NB4 (cell line): ENCODE measurements at regions not wholly inside any gene's neighbourhood (a gene's known extent, or its start where the extent isn't known, plus 50 kb on each side); places are given as distances from the start of the nearest gene placed in this dataset.
"Not testable (repeated sequence)": the region's sequence is repeated elsewhere in the genome, so short reads cannot be mapped to it uniquely, and the experiment has no call there.

Experiments
- MAX ChIP-seq: IDR thresholded peaks from 2 replicates; pipeline ENCODE4 v1.6.1; 2011; ENCODE audit warnings: low read depth, low read length
- MYC ChIP-seq: IDR thresholded peaks from 2 replicates; pipeline ENCODE4 v1.6.1; 2011; ENCODE audit warnings: low read depth, low read length
- POLR2A ChIP-seq: IDR thresholded peaks from 2 replicates; pipeline ENCODE4 v1.6.1; 2011; ENCODE audit warnings: mild to moderate bottlenecking; ENCODE audit not compliant: insufficient read length; ENCODE audit errors: extremely low read depth
- TF ChIP-seq, protein P1 (sequence below): IDR thresholded peaks from one replicate; pipeline ENCODE4 v1.5.1; 2012; ENCODE audit warnings: low read depth, low read length

GRCh38 chr9:6101725-6102124, 86.3 kb upstream of the RANBP6 start:
- TF ChIP-seq, protein P1, sequence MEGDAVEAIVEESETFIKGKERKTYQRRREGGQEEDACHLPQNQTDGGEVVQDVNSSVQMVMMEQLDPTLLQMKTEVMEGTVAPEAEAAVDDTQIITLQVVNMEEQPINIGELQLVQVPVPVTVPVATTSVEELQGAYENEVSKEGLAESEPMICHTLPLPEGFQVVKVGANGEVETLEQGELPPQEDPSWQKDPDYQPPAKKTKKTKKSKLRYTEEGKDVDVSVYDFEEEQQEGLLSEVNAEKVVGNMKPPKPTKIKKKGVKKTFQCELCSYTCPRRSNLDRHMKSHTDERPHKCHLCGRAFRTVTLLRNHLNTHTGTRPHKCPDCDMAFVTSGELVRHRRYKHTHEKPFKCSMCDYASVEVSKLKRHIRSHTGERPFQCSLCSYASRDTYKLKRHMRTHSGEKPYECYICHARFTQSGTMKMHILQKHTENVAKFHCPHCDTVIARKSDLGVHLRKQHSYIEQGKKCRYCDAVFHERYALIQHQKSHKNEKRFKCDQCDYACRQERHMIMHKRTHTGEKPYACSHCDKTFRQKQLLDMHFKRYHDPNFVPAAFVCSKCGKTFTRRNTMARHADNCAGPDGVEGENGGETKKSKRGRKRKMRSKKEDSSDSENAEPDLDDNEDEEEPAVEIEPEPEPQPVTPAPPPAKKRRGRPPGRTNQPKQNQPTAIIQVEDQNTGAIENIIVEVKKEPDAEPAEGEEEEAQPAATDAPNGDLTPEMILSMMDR: not testable (repeated sequence)
- not testable (repeated sequence) for TF ChIP-seq POLR2A, MAX, MYC
